HEK293T (cell line): ENCODE measurements at regions not wholly inside any gene's neighbourhood (a gene's known extent, or its start where the extent isn't known, plus 50 kb on each side); places are given as distances from the start of the nearest gene placed in this dataset.

ENCODE experiments used
- CTCF ChIA-PET: fragments of 350-600 bp; formaldehyde crosslinking; extraction: SDS; loops from one replicate; lab custom pipeline; 2021; ENCODE audit warnings: antibody characterized with exemption, inconsistent platforms; lab: Yijun Ruan, JAX
- POLR2A ChIA-PET: fragments of 350-600 bp; formaldehyde crosslinking; extraction: SDS; loops from one replicate; lab custom pipeline; 2020; ENCODE audit warnings: antibody characterized with exemption, inconsistent platforms; lab: Yijun Ruan, JAX
- DNase-seq: peaks from one replicate; pipeline ENCODE4 v3.0.0; 2012; ENCODE audit warnings: mixed read lengths; ENCODE audit errors: extremely low spot score
- ARNT ChIP-seq: fragments of 450-650 bp; IDR thresholded peaks from 2 replicates; pipeline ENCODE4 v1.6.1; 2017; ENCODE audit warnings: mild to moderate bottlenecking
- BHLHE40 ChIP-seq: fragments of 450-650 bp; IDR thresholded peaks from 2 replicates; pipeline ENCODE4 v1.6.1; 2016; ENCODE audit warnings: mild to moderate bottlenecking, moderate library complexity, borderline replicate concordance
- CTBP1 ChIP-seq: fragments of 450-650 bp; IDR thresholded peaks from 2 replicates; pipeline ENCODE4 v1.6.1; 2016; ENCODE audit warnings: borderline replicate concordance
- ELF4 ChIP-seq: fragments of 450-650 bp; IDR thresholded peaks from 2 replicates; pipeline ENCODE4 v1.6.1; 2017; ENCODE audit warnings: antibody characterized with exemption
- FOXA1 ChIP-seq: fragments of 450-650 bp; IDR thresholded peaks from 2 replicates; pipeline ENCODE4 v1.6.1; 2016; ENCODE audit warnings: mild to moderate bottlenecking
- FOXK2 ChIP-seq: fragments of 450-650 bp; IDR thresholded peaks from 2 replicates; pipeline ENCODE4 v1.6.1; 2016; ENCODE audit warnings: mild to moderate bottlenecking
- FOXM1 ChIP-seq: fragments of 450-650 bp; IDR thresholded peaks from 2 replicates; pipeline ENCODE4 v1.6.1; 2017; ENCODE audit warnings: mild to moderate bottlenecking, borderline replicate concordance
- HDGF ChIP-seq: fragments of 450-650 bp; IDR thresholded peaks from 2 replicates; pipeline ENCODE4 v1.6.1; 2017; ENCODE audit warnings: antibody characterized with exemption, borderline replicate concordance
- L3MBTL2 ChIP-seq: fragments of 450-650 bp; conservative IDR thresholded peaks from 2 replicates; pipeline ENCODE4 v1.6.1; 2016; ENCODE audit warnings: mild to moderate bottlenecking
- LEF1 ChIP-seq: fragments of 450-650 bp; IDR thresholded peaks from 2 replicates; pipeline ENCODE4 v1.6.1; 2017; ENCODE audit warnings: mild to moderate bottlenecking, borderline replicate concordance
- NFRKB ChIP-seq: fragments of 450-650 bp; IDR thresholded peaks from 2 replicates; pipeline ENCODE4 v1.6.1; 2016; ENCODE audit warnings: mild to moderate bottlenecking, moderate library complexity
- SP1 ChIP-seq: fragments of 450-650 bp; IDR thresholded peaks from 2 replicates; pipeline ENCODE4 v1.6.1; 2017
- SUZ12 ChIP-seq: fragments of 450-650 bp; IDR thresholded peaks from 2 replicates; pipeline ENCODE4 v1.6.1; 2016; ENCODE audit warnings: mild to moderate bottlenecking
- TARDBP ChIP-seq: fragments of 450-650 bp; IDR thresholded peaks from 2 replicates; pipeline ENCODE4 v1.6.1; 2016
- ZNF384 ChIP-seq: fragments of 450-650 bp; IDR thresholded peaks from 2 replicates; pipeline ENCODE4 v1.6.1; 2016
- TF ChIP-seq, protein P1 (sequence below): fragments of 450-650 bp; IDR thresholded peaks from 2 replicates; pipeline ENCODE4 v1.6.1; 2016

DNA sequence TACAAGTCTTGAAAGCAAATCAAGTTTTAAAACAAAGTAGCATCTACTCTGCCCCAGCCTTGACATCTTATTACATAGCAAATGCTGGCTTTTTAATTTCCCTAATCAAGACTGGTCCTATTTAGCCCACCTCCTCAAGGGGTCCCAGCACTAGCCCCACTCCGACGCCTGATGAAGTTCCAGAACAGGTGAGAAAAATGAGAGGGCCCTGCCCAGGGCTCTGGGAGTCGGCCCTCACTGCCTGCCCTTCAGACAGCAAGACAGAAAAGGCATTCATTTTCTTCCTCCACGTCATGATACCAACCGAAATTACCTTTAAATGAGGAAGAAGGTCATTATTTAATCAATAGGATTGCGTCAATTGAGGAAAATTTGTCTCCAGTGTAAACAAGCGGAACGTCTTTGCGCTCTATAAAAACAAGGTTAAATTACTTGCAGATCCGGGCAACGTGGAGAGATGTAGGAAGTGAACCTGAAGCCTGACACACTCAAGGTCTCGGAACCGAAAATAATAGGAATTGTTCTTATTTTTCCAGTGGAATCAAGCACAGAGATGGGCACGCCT lies 170.6 kb upstream of the PKDCC start:
- no peak for TF ChIP-seq SUZ12
- TF ChIP-seq CTBP1 = no peak
- TF ChIP-seq FOXK2 = no peak
- no peak for TF ChIP-seq LEF1
- TF ChIP-seq, protein P1, sequence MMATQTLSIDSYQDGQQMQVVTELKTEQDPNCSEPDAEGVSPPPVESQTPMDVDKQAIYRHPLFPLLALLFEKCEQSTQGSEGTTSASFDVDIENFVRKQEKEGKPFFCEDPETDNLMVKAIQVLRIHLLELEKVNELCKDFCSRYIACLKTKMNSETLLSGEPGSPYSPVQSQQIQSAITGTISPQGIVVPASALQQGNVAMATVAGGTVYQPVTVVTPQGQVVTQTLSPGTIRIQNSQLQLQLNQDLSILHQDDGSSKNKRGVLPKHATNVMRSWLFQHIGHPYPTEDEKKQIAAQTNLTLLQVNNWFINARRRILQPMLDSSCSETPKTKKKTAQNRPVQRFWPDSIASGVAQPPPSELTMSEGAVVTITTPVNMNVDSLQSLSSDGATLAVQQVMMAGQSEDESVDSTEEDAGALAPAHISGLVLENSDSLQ = no peak
- TF ChIP-seq BHLHE40 = no peak
- TF ChIP-seq HDGF = no peak
- TF ChIP-seq ZNF384 = no peak
- TF ChIP-seq SP1 = no peak
- no peak for TF ChIP-seq L3MBTL2
- TF ChIP-seq FOXA1 = no peak
- TF ChIP-seq FOXM1 = no peak
- TF ChIP-seq ARNT = no peak
- TF ChIP-seq ELF4 = no peak
- no peak for TF ChIP-seq NFRKB
- no peak for DNase-seq
- ChIA-PET POLR2A (no interaction called here), CTCF (no interaction called here)

DNA sequence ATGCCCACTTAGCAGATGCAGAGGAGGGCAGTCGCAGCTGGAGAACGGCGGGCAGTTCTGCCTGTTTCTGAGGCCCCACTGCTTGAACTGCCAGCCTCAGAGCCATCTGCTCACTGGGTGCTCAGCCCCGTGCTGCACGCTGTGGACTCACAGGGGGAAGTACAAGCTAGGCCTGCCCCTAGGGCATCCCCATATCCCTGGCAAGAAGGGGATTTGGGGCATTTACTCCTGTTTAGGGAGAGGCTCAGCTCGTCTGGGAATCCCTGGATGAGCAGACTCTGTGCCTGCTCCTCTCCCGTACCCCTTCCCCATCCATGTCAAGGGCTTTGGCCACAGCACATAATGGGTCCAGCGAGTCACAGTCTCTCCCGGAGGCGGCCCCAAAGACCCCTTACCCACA lies 169.8 kb upstream of the PKDCC start:
- no peak for DNase-seq
- no peak for TF ChIP-seq ELF4
- TF ChIP-seq FOXA1 = no peak
- no peak for TF ChIP-seq HDGF
- no peak for TF ChIP-seq CTBP1
- TF ChIP-seq, protein P1 = no peak
- TF ChIP-seq SUZ12 = no peak
- TF ChIP-seq SP1 = no peak
- TF ChIP-seq ARNT = no peak
- TF ChIP-seq BHLHE40 = no peak
- TF ChIP-seq NFRKB = no peak
- no peak for TF ChIP-seq ZNF384
- POLR2A ChIA-PET = no interaction called here
- CTCF ChIA-PET = no interaction called here

DNA sequence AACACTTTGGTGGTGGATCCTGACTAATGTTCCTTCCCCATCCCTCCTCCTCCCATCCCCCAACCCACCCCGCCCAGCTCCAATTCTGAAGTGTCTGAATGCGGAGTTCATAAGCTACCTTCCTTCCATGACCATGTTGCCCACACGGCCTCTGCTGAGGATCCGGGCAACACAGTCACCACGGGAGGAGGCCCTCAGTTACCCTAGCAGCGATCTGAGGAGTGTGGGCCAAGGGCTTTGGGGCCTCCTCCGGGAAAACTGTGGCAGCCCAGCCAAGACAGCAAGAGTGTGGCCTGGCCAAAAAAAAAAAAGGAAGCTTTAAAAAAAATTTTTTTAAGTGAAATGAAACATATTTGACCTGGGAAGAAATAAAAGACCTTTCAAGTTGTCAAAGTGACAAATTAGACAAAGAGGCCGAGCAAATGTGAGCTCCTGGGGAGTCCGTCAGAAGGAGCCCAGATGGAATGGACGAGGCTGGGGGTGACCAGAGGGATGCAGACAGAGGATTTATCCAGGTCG lies 169.0 kb upstream of the PKDCC start:
- TF ChIP-seq L3MBTL2 = no peak
- no peak for DNase-seq
- CTCF ChIA-PET = interaction anchor here (0.5 kb wide), 1 partner anchor 180 kb away, joined by 3 read pairs; no protein-coding TSS in a partner anchor
- POLR2A ChIA-PET = interaction anchor here (1.0 to 1.3 kb wide), 2 partner anchors 10 to 168 kb away, joined by 3 read pairs; no protein-coding TSS in a partner anchor

DNA sequence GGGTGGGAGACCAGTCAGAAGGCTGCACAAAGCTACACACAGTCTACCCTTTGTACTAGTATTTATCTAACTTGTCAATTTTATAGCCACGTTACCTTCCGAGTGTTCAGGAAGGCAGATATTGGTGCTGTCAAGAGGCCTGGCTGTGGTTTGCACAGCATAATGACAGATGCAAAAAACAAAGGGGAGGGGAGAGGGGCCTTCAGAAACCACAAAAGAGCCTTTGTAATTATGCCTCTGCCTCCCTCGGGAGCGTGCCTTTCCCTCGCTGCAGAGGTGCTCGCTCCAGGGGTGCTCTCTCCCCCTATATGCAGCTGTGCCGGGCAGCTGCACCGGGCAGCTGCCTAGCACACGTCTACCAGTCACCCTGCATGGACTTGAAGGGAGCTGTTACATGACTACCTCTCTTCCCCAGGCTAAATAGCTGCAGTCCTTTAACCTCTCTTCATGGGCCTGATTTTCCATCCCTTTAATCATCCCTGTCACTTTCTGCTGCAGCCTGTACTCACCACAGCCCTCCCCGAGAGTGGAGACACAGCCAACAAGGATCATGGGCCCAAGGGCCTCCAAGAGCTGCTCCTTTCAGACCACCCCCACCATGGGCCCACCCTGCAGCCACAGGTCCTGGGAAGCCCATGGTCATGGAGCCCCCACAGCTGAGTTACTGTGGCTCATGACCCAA lies 168.4 kb upstream of the PKDCC start:
- TF ChIP-seq, protein P1 = no peak
- TF ChIP-seq ZNF384 (no peak), SP1 (no peak), FOXA1 (no peak), TARDBP (no peak), FOXM1 (no peak), NFRKB (no peak), L3MBTL2 (no peak), ELF4 (no peak), LEF1 (no peak), SUZ12 (no peak)
- no peak for DNase-seq
- CTCF ChIA-PET = interaction anchor here (0.5 to 1.8 kb wide), 3 partner anchors 10 to 179 kb away, joined by 3 to 6 read pairs (median 5); no protein-coding TSS in a partner anchor
- POLR2A ChIA-PET = interaction anchor here (1.0 to 1.3 kb wide), 2 partner anchors 9 to 167 kb away, joined by 3 read pairs; no protein-coding TSS in a partner anchor

DNA sequence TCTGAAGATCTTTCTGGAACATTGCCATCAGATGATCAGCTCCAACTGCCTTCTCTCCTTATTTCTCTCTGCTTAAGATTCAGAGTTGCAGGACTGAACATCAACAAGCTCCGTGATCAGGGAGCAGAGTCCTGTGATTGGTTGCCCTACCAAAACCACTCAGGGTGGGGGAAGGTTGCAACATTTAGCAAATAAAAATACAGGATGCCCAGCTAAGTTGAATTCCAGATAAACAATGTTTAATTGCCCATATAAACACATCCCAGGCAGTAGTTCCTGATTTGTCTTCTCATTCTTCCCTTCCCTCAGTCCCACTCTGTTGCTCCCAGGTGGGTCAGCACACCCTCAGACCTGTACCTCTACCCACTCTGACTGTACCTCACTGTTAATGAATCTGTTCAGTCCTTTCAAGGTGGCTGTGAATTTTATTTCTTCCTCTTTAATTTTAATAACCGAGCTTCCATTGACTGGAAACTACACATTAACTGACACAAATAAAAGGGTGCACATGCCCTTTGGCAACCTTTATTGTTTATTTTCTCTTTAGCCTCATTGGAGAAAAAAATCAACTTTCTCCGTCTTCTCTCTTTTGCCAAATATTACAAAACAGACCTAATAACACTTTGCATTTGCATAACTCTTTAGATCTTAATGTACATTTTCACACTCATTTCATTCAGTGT lies 167.1 kb upstream of the PKDCC start:
- ChIA-PET CTCF (interaction anchor here (1.8 kb wide), 2 partner anchors 11 to 27 kb away, joined by 5 to 6 read pairs; no protein-coding TSS in a partner anchor), POLR2A (no interaction called here)
- DNase-seq = no peak
- TF ChIP-seq FOXK2 (no peak), NFRKB (no peak), L3MBTL2 (no peak), SP1 (no peak), BHLHE40 (no peak), TARDBP (no peak), ARNT (no peak), CTBP1 (no peak), ZNF384 (no peak), LEF1 (no peak), ELF4 (no peak), FOXM1 (no peak), FOXA1 (no peak), SUZ12 (no peak), HDGF (no peak)
- TF ChIP-seq, protein P1 = no peak
